ENCODE measurements at regions not wholly inside any gene's neighbourhood (a gene's known extent, or its start where the extent isn't known, plus 50 kb on each side); places are given as distances from the start of the nearest gene placed in this dataset.

- no peak for FAIRE-seq
- no peaks in the 10 kb centered on the region for H3K36me3 ChIP-seq (ENCODE audit: control insufficient read depth in 2 of 3, insufficient read depth in 3 of 3, low read length in 3 of 3)
- no peak overlapping the region for H3K27ac ChIP-seq (ENCODE audit: low read depth in 2 of 2, low read length in 2 of 2)
- H3K4me1 ChIP-seq (ENCODE audit: control insufficient read depth in 2 of 3, insufficient read depth in 2 of 3, low read depth in 1 of 3, low read length in 3 of 3), result no peaks in the 10 kb centered on the region
- no peak for TF ChIP-seq CTCF (IDR thresholded peaks at IDR 0.05; ENCODE audit: borderline replicate concordance, extremely low read depth, insufficient read depth)
- no peaks in the 10 kb centered on the region for H3K9me3 ChIP-seq (ENCODE audit: control insufficient read depth in 2 of 3, insufficient read depth in 1 of 3, low read length in 3 of 3)
- intact Hi-C loops (cut with DNase I), result no loop called here
- no peak overlapping the region for H3K4me3 ChIP-seq (ENCODE audit: low read length in 3 of 3)
- DNase-seq, result no peak
- no peaks in the 10 kb centered on the region for H3K27me3 ChIP-seq (ENCODE audit: control insufficient read depth, insufficient read depth, low read length)
- H3K9ac ChIP-seq (ENCODE audit: low read length in 3 of 3), result no peak overlapping the region
Observed at GRCh38 chr1:94616506-94616905, 74.9 kb upstream of the F3 start.

GRCh38 chr1:94614996-94615395 is 73.4 kb upstream of the F3 start:
- Histone ChIP-seq H3K36me3 (ENCODE audit: control insufficient read depth in 2 of 3, insufficient read depth in 3 of 3, low read length in 3 of 3) (no peaks in the 10 kb centered on the region), H3K27me3 (ENCODE audit: control insufficient read depth, insufficient read depth, low read length) (no peaks in the 10 kb centered on the region), H3K9me3 (ENCODE audit: control insufficient read depth in 2 of 3, insufficient read depth in 1 of 3, low read length in 3 of 3) (no peaks in the 10 kb centered on the region), H3K9ac (ENCODE audit: low read length in 3 of 3) (no peak overlapping the region), H3K27ac (ENCODE audit: low read depth in 2 of 2, low read length in 2 of 2) (no peak overlapping the region), H3K4me1 (ENCODE audit: control insufficient read depth in 2 of 3, insufficient read depth in 2 of 3, low read depth in 1 of 3, low read length in 3 of 3) (peaks cover 0 to 2% (median 0%) of the 10 kb centered on the region in 3 donors), H3K4me3 (ENCODE audit: low read length in 3 of 3) (no peak overlapping the region)
- DNase-seq (no peak), FAIRE-seq (no peak)
- no peak for TF ChIP-seq CTCF (IDR thresholded peaks at IDR 0.05; ENCODE audit: borderline replicate concordance, extremely low read depth, insufficient read depth)
- intact Hi-C loops (cut with DNase I), result no loop called here

- Histone ChIP-seq H3K9ac (ENCODE audit: low read length in 3 of 3) (no peak overlapping the region), H3K27ac (ENCODE audit: low read depth in 2 of 2, low read length in 2 of 2) (no peak overlapping the region), H3K4me3 (ENCODE audit: low read length in 3 of 3) (no peak overlapping the region), H3K27me3 (ENCODE audit: control insufficient read depth, insufficient read depth, low read length) (no peaks in the 10 kb centered on the region), H3K4me1 (ENCODE audit: control insufficient read depth in 2 of 3, insufficient read depth in 2 of 3, low read depth in 1 of 3, low read length in 3 of 3) (peaks cover 0 to 2% (median 0%) of the 10 kb centered on the region in 3 donors), H3K9me3 (ENCODE audit: control insufficient read depth in 2 of 3, insufficient read depth in 1 of 3, low read length in 3 of 3) (no peaks in the 10 kb centered on the region), H3K36me3 (ENCODE audit: control insufficient read depth in 2 of 3, insufficient read depth in 3 of 3, low read length in 3 of 3) (no peaks in the 10 kb centered on the region)
- FAIRE-seq (no peak), DNase-seq (no peak)
- intact Hi-C loops (cut with DNase I), result no loop called here
- TF ChIP-seq CTCF (IDR thresholded peaks at IDR 0.05; ENCODE audit: borderline replicate concordance, extremely low read depth, insufficient read depth), result no peak
Observed at GRCh38 chr1:94614168-94614815, 72.7 kb upstream of the F3 start.

Data from kidney (tissue), 13 donors.